Esophagus squamous epithelium (tissue), 4 donors: ENCODE measurements at regions not wholly inside any gene's neighbourhood (a gene's known extent, or its start where the extent isn't known, plus 50 kb on each side); places are given as distances from the start of the nearest gene placed in this dataset.

Experiments
- POLR2A ChIP-seq, 4 donors: fragments of 450-650 bp; IDR thresholded peaks; one replicate each; pipeline ENCODE4 v1.6.1; 2017; ENCODE audit warnings: antibody characterized with exemption in 4 of 4, mild to moderate bottlenecking in 4 of 4, moderate library complexity in 3 of 4
- TF ChIP-seq, protein P1 (sequence below), 6 experiments: fragments of 450-650 bp in 4 of 6; fragments of 200-600 bp in 2 of 6; sonication (generic) in 2 of 6; IDR thresholded peaks; one replicate each; pipeline ENCODE4 v1.5.1; 2016 to 2019; ENCODE audit warnings: antibody characterized with exemption in 6 of 6, mild to moderate bottlenecking in 4 of 6, moderate library complexity in 4 of 6

- TF ChIP-seq, protein P1, sequence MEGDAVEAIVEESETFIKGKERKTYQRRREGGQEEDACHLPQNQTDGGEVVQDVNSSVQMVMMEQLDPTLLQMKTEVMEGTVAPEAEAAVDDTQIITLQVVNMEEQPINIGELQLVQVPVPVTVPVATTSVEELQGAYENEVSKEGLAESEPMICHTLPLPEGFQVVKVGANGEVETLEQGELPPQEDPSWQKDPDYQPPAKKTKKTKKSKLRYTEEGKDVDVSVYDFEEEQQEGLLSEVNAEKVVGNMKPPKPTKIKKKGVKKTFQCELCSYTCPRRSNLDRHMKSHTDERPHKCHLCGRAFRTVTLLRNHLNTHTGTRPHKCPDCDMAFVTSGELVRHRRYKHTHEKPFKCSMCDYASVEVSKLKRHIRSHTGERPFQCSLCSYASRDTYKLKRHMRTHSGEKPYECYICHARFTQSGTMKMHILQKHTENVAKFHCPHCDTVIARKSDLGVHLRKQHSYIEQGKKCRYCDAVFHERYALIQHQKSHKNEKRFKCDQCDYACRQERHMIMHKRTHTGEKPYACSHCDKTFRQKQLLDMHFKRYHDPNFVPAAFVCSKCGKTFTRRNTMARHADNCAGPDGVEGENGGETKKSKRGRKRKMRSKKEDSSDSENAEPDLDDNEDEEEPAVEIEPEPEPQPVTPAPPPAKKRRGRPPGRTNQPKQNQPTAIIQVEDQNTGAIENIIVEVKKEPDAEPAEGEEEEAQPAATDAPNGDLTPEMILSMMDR (IDR thresholded peaks at IDR 0.05), result no peak
- no peak for TF ChIP-seq POLR2A (IDR thresholded peaks at IDR 0.05)
Observed at GRCh38 chr1:64404202-64404601, 65.7 kb upstream of the CACHD1 start.
